H1 (cell line): ENCODE measurements at regions not wholly inside any gene's neighbourhood (a gene's known extent, or its start where the extent isn't known, plus 50 kb on each side); places are given as distances from the start of the nearest gene placed in this dataset.

ENCODE experiments used
- CTCF ChIA-PET: fragments of 300-600 bp; sonication (Branson Sonifier 250); formaldehyde crosslinking; loops from one replicate; lab custom pipeline; 2021; ENCODE audit not compliant: partially characterized antibody; lab: Charles Lee
- POLR2A ChIA-PET: fragments of 300-600 bp; sonication (Branson Sonifier 250); formaldehyde crosslinking; loops from one replicate; lab custom pipeline; 2021; ENCODE audit warnings: inconsistent platforms; ENCODE audit not compliant: partially characterized antibody; lab: Charles Lee
- DNase-seq, 2 experiments: peaks; one replicate each; pipeline versions ENCODE4 v3.0.0 to v3.0.0-alpha.2; 2010 to 2022; ENCODE audit warnings: low spot score in 2 of 2, low read depth in 1 of 2, mixed read lengths in 1 of 2
- FAIRE-seq: peaks from 2 replicates; lab custom pipeline; 2011; peaks lifted over from hg19 to GRCh38; lab: Jason Lieb, UNC
- H2AFZ ChIP-seq: 2 replicates; pipeline ENCODE4 v1.8.1; 2012; ENCODE audit warnings: low read length, inconsistent platforms
- H2AK5ac ChIP-seq: 2 replicates; pipeline ENCODE4 v1.6.1; 2013; ENCODE audit warnings: low read depth, low read length
- H2BK120ac ChIP-seq: replicated peaks from 2 replicates; pipeline ENCODE3; 2013; ENCODE audit warnings: low read depth, low read length, inconsistent platforms
- H2BK12ac ChIP-seq: 2 replicates; pipeline ENCODE4 v1.6.1; 2013; ENCODE audit warnings: low read depth, low read length
- H2BK15ac ChIP-seq: 2 replicates; pipeline ENCODE4 v1.6.1; 2013; ENCODE audit warnings: low read length
- H2BK20ac ChIP-seq: 2 replicates; pipeline ENCODE4 v1.6.1; 2013; ENCODE audit warnings: low read length
- H2BK5ac ChIP-seq: 2 replicates; pipeline ENCODE4 v1.6.1; 2013; ENCODE audit warnings: low read depth, low read length
- H3K14ac ChIP-seq: 2 replicates; pipeline ENCODE4 v1.6.1; 2013; ENCODE audit warnings: inconsistent platforms; ENCODE audit not compliant: insufficient read length
- H3K18ac ChIP-seq: 2 replicates; pipeline ENCODE4 v1.6.1; 2013; ENCODE audit warnings: low read length; ENCODE audit errors: extremely low read depth
- H3K23ac ChIP-seq: 2 replicates; pipeline ENCODE4 v1.6.1; 2013; ENCODE audit warnings: inconsistent platforms; ENCODE audit not compliant: insufficient read length
- H3K23me2 ChIP-seq: 2 replicates; pipeline ENCODE4 v1.6.1; 2013; ENCODE audit warnings: low read depth, low read length
- H3K27ac ChIP-seq: 2 replicates; pipeline ENCODE4 v1.6.1; 2011; ENCODE audit warnings: low read depth, low read length, inconsistent platforms
- H3K27me3 ChIP-seq, 4 experiments: replicated peaks in 1 of 4; 1 replicate in 1 of 4; 2 replicates in 3 of 4; pipeline versions ENCODE4 v1.6.1 to v1.8.1; 2011 to 2013; ENCODE audit warnings: low read length in 3 of 4, mild to moderate bottlenecking in 3 of 4, inconsistent platforms in 2 of 4, mixed read lengths in 2 of 4, moderate library complexity in 1 of 4; ENCODE audit not compliant: control insufficient read depth in 3 of 4, insufficient read depth in 3 of 4; ENCODE audit errors: extremely low read depth in 1 of 4
- H3K36me3 ChIP-seq, 4 experiments: 2 replicates each; pipeline versions ENCODE4 v1.6.1 to v1.8.1; 2011 to 2013; ENCODE audit warnings: mild to moderate bottlenecking in 4 of 4, low read length in 3 of 4, moderate library complexity in 2 of 4, control low read depth in 1 of 4, inconsistent platforms in 1 of 4; ENCODE audit not compliant: insufficient read depth in 4 of 4, control insufficient read depth in 2 of 4
- H3K4ac ChIP-seq: replicated peaks from 2 replicates; pipeline ENCODE3; 2013; ENCODE audit warnings: low read length, low read depth, mixed read lengths, inconsistent platforms; ENCODE audit not compliant: insufficient read length
- H3K4me1 ChIP-seq, 4 experiments: replicated peaks in 1 of 4; 1 replicate in 1 of 4; 2 replicates in 3 of 4; pipeline versions ENCODE4 v1.6.1 to v1.8.1; 2011 to 2013; ENCODE audit warnings: low read length in 3 of 4, inconsistent platforms in 2 of 4, mixed read lengths in 1 of 4; ENCODE audit not compliant: insufficient read depth in 4 of 4, control insufficient read depth in 3 of 4
- H3K4me2 ChIP-seq, 2 experiments: 2 replicates each; pipeline versions ENCODE4 v1.6.1 to v1.8.1; 2011 to 2013; ENCODE audit warnings: low read depth in 2 of 2, low read length in 2 of 2, control low read depth in 1 of 2, inconsistent platforms in 1 of 2, mild to moderate bottlenecking in 1 of 2; ENCODE audit not compliant: insufficient read depth in 1 of 2
- H3K4me3 ChIP-seq, 4 experiments: fragments of 200-600, 300-600 bp in 1 of 4; sonication (generic), shearing (Covaris generic), sonication (Bioruptor Twin) in 1 of 4; 2 replicates each; pipeline versions ENCODE4 v1.5.1 to v1.8.1; 2011 to 2016; ENCODE audit warnings: low read length in 4 of 4, low read depth in 3 of 4, control low read depth in 2 of 4, inconsistent platforms in 2 of 4, mild to moderate bottlenecking in 2 of 4, mixed read lengths in 1 of 4, moderate library complexity in 1 of 4; ENCODE audit not compliant: insufficient read depth in 2 of 4; ENCODE audit errors: extremely low read depth in 1 of 4
- H3K56ac ChIP-seq: replicated peaks from 2 replicates; pipeline ENCODE3; 2013; ENCODE audit warnings: low read depth, mild to moderate bottlenecking, mixed read lengths, low read length, inconsistent platforms; ENCODE audit not compliant: insufficient read length
- H3K79me1 ChIP-seq: 2 replicates; pipeline ENCODE4 v1.6.1; 2013; ENCODE audit warnings: low read depth, low read length, control low read depth
- H3K79me2 ChIP-seq, 2 experiments: 2 replicates each; pipeline versions ENCODE4 v1.6.1 to v1.8.1; 2012 to 2013; ENCODE audit warnings: low read length in 2 of 2, mild to moderate bottlenecking in 2 of 2, inconsistent platforms in 1 of 2; ENCODE audit not compliant: insufficient read depth in 2 of 2, control insufficient read depth in 1 of 2
- H3K9ac ChIP-seq, 4 experiments: replicated peaks in 1 of 4; 1 replicate in 1 of 4; 2 replicates in 3 of 4; pipeline versions ENCODE4 v1.6.1 to v1.8.1; 2011 to 2013; ENCODE audit warnings: low read depth in 3 of 4, low read length in 3 of 4, control low read depth in 2 of 4, mild to moderate bottlenecking in 2 of 4, moderate library complexity in 2 of 4, inconsistent platforms in 1 of 4; ENCODE audit errors: extremely low read depth in 1 of 4
- H3K9me3 ChIP-seq, 2 experiments: 2 replicates each; pipeline versions ENCODE4 v1.6.1 to v1.8.1; 2012 to 2013; ENCODE audit warnings: mild to moderate bottlenecking in 2 of 2, moderate library complexity in 2 of 2, control low read depth in 1 of 2, inconsistent platforms in 1 of 2, low read depth in 1 of 2, low read length in 1 of 2, mixed read lengths in 1 of 2; ENCODE audit not compliant: insufficient read depth in 2 of 2
- H4K20me1 ChIP-seq, 2 experiments: replicated peaks in 1 of 2; 2 replicates each; pipeline versions ENCODE3 to v1.8.1; 2011 to 2013; ENCODE audit warnings: inconsistent platforms in 2 of 2, low read length in 2 of 2, mild to moderate bottlenecking in 1 of 2; ENCODE audit not compliant: insufficient read depth in 2 of 2, control insufficient read depth in 1 of 2
- H4K5ac ChIP-seq: 2 replicates; pipeline ENCODE4 v1.6.1; 2013; ENCODE audit warnings: low read length, low read depth, mixed read lengths, inconsistent platforms; ENCODE audit not compliant: insufficient read length
- H4K8ac ChIP-seq: 2 replicates; pipeline ENCODE4 v1.8.0; 2013; ENCODE audit warnings: mild to moderate bottlenecking, moderate library complexity, low read length, inconsistent platforms; ENCODE audit not compliant: insufficient read depth; ENCODE audit errors: extremely low read depth
- H4K91ac ChIP-seq: replicated peaks from 2 replicates; pipeline ENCODE3; 2013; ENCODE audit warnings: low read length, mixed read lengths, inconsistent platforms; ENCODE audit not compliant: insufficient read length
- BACH1 ChIP-seq: IDR thresholded peaks from 2 replicates; pipeline ENCODE4 v1.6.1; 2012; ENCODE audit warnings: low read length, improper control_type of control experiment
- BRCA1 ChIP-seq: IDR thresholded peaks from 2 replicates; pipeline ENCODE4 v1.6.1; 2012; ENCODE audit warnings: low read depth, low read length, improper control_type of control experiment
- CREB1 ChIP-seq: IDR thresholded peaks from 2 replicates; pipeline ENCODE4 v1.6.1; 2012; ENCODE audit warnings: inconsistent platforms
- CTBP2 ChIP-seq: IDR thresholded peaks from 2 replicates; pipeline ENCODE4 v1.7.0; 2011; ENCODE audit warnings: borderline replicate concordance, mild to moderate bottlenecking, moderate library complexity, mixed read lengths, low read length; ENCODE audit not compliant: insufficient read depth, insufficient read length
- HDAC6 ChIP-seq: IDR thresholded peaks from one replicate; pipeline ENCODE4 v1.7.1; 2012; ENCODE audit warnings: low read depth, mild to moderate bottlenecking, inconsistent platforms, low read length, moderate library complexity
- NANOG ChIP-seq: IDR thresholded peaks from 2 replicates; pipeline ENCODE4 v1.6.1; 2011; ENCODE audit warnings: low read length, low read depth, mild to moderate bottlenecking, inconsistent platforms; ENCODE audit not compliant: insufficient read depth, poor library complexity, severe bottlenecking
- PHF8 ChIP-seq: fragments of 200-600 bp; sonication (generic); conservative IDR thresholded peaks from 2 replicates; pipeline ENCODE4 v1.7.1; 2012; ENCODE audit warnings: low read depth, mild to moderate bottlenecking, inconsistent platforms, low read length, moderate library complexity
- RBBP5 ChIP-seq: IDR thresholded peaks from 2 replicates; pipeline ENCODE4 v1.7.1; 2012; ENCODE audit warnings: low read depth, mild to moderate bottlenecking, inconsistent platforms, low read length, moderate library complexity, borderline replicate concordance
- RFX5 ChIP-seq: IDR thresholded peaks from 2 replicates; pipeline ENCODE4 v1.6.1; 2011; ENCODE audit warnings: low read depth, low read length, improper control_type of control experiment, borderline replicate concordance
- SP4 ChIP-seq: IDR thresholded peaks from 2 replicates; pipeline ENCODE4 v1.6.1; 2012; ENCODE audit warnings: low read length, inconsistent platforms
- TAF7 ChIP-seq: optimal IDR thresholded peaks from 2 replicates; pipeline ENCODE3; 2011; ENCODE audit warnings: low read depth, mild to moderate bottlenecking, inconsistent platforms, low read length, moderate library complexity, borderline replicate concordance
- TEAD4 ChIP-seq: IDR thresholded peaks from 2 replicates; pipeline ENCODE4 v1.6.1; 2012; ENCODE audit warnings: low read depth, low read length, inconsistent platforms, mixed read lengths
- WGBS, 2 experiments: shearing (Covaris generic) in 1 of 2; methylation state at CpG; one replicate each; pipeline versions ENCODE4 v1.1.6 to v1.1.7; 2013 to 2015; ENCODE audit warnings: low lambda C conversion rate in 2 of 2, mixed read lengths in 2 of 2, inconsistent platforms in 1 of 2, low coverage in 1 of 2, missing lambda C conversion rate in 1 of 2; ENCODE audit not compliant: insufficient replicate concordance in 2 of 2, insufficient coverage in 1 of 2, insufficient read length in 1 of 2; ENCODE audit errors: extremely low coverage in 1 of 2, missing lambda C conversion rate in 1 of 2; 5-methylcytosine and 5-hydroxymethylcytosine counted together
- TF ChIP-seq, protein P1 (sequence below): IDR thresholded peaks from 2 replicates; pipeline ENCODE4 v1.6.1; 2012; ENCODE audit warnings: inconsistent platforms
- TF ChIP-seq, protein P2 (sequence below): IDR thresholded peaks from 2 replicates; pipeline ENCODE4 v1.6.1; 2011; ENCODE audit warnings: low read length, improper control_type of control experiment

DNA sequence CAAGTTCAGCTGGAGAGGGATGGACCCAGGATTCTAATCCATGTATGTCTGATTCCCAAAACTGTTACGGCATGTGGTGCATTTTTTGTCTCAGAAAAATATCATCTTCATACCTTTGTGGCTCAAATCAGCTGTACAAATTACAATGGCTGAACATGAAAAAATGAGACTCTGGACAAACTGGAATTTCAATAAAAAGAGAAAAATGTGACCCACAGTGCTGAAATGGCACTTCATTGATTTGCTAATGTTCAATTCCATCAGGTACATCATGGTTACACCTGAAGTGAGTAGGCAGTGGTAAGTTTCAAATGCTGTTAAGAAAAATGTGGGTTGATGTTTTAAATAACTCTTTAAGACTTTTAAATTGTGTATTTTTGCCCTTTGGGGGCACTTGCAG, 165.6 kb upstream of the CAND1 start:
- no peaks in the 10 kb centered on the region for H3K27me3 ChIP-seq
- no peak overlapping the region for H3K4me2 ChIP-seq
- no peak overlapping the region for H3K14ac ChIP-seq
- H2BK120ac ChIP-seq = no peak overlapping the region
- no peak overlapping the region for H3K18ac ChIP-seq
- H2BK12ac ChIP-seq = no peak overlapping the region
- no peak overlapping the region for H3K4me3 ChIP-seq
- no peak overlapping the region for H4K91ac ChIP-seq
- H2AFZ ChIP-seq = no peak overlapping the region
- no peaks in the 10 kb centered on the region for H4K20me1 ChIP-seq
- ChIA-PET CTCF (no interaction called here), POLR2A (no interaction called here)
- H2BK15ac ChIP-seq = no peak overlapping the region
- H3K79me2 ChIP-seq = no peaks in the 10 kb centered on the region
- H4K8ac ChIP-seq = no peak overlapping the region
- no peak overlapping the region for H3K27ac ChIP-seq
- H2AK5ac ChIP-seq = no peak overlapping the region
- 88% methylated on average over 1 of the region's 1 CpG; no CpG with 5 or more reads in 1 of the 2 experiments for WGBS, 2 experiments
- no peak overlapping the region for H3K4ac ChIP-seq
- H4K5ac ChIP-seq = no peak overlapping the region
- H3K23me2 ChIP-seq = no peaks in the 10 kb centered on the region
- no peaks in the 10 kb centered on the region for H3K4me1 ChIP-seq
- no peak overlapping the region for H3K56ac ChIP-seq
- H3K23ac ChIP-seq = no peak overlapping the region
- no peak overlapping the region for H2BK20ac ChIP-seq
- no peak overlapping the region for H2BK5ac ChIP-seq
- H3K9me3 ChIP-seq = no peaks in the 10 kb centered on the region
- H3K79me1 ChIP-seq = no peaks in the 10 kb centered on the region
- H3K9ac ChIP-seq = no peak overlapping the region
- H3K36me3 ChIP-seq = no peaks in the 10 kb centered on the region
- DNase-seq (no peak), FAIRE-seq (no peak)
- TF ChIP-seq CTBP2 (no peak), TEAD4 (no peak), RFX5 (no peak), SP4 (no peak), BACH1 (no peak), CREB1 (no peak), PHF8 (no peak), NANOG (no peak), HDAC6 (no peak), RBBP5 (no peak), TAF7 (no peak), BRCA1 (no peak)
- TF ChIP-seq, protein P1, sequence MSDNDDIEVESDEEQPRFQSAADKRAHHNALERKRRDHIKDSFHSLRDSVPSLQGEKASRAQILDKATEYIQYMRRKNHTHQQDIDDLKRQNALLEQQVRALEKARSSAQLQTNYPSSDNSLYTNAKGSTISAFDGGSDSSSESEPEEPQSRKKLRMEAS = no peak
- TF ChIP-seq, protein P2, sequence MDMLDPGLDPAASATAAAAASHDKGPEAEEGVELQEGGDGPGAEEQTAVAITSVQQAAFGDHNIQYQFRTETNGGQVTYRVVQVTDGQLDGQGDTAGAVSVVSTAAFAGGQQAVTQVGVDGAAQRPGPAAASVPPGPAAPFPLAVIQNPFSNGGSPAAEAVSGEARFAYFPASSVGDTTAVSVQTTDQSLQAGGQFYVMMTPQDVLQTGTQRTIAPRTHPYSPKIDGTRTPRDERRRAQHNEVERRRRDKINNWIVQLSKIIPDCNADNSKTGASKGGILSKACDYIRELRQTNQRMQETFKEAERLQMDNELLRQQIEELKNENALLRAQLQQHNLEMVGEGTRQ = no peak
